ENCODE measurements at regions not wholly inside any gene's neighbourhood (a gene's known extent, or its start where the extent isn't known, plus 50 kb on each side); places are given as distances from the start of the nearest gene placed in this dataset.

GRCh38 chr7:11923376-11923930, 91.5 kb upstream of the THSD7A start:
- in situ Hi-C loops (cut with HindIII; ENCODE audit: extremely low pct_ligation_motif_present, low pct_unique_long_range_greater_than_20kb) (no loop called here), intact Hi-C loops (cut with micrococcal nuclease; ENCODE audit: unreplicated experiment) (no loop called here)
- 4% methylated on average over 1 of the region's 1 CpG for WGBS (ENCODE audit: low lambda C conversion rate)
- CTCF ChIA-PET (ENCODE audit: low intra/inter-chr PET ratio, low total read pairs) = no interaction called here
- no peaks in the 10 kb centered on the region for H3K36me3 ChIP-seq (replicated peaks in 1 of 2; ENCODE audit: control insufficient read depth in 1 of 2, insufficient read depth in 2 of 2, low read length in 2 of 2)
- H3K4me3 ChIP-seq (replicated peaks in 1 of 3; ENCODE audit: insufficient read depth in 1 of 3, low read depth in 2 of 3, low read length in 3 of 3) = no peak overlapping the region
- no TSS peak for BruUV-seq (replicated peaks)
- FAIRE-seq (no peak), ATAC-seq (no peak), DNase-seq (ENCODE audit: low spot score) (no peak)
- no peaks in the 10 kb centered on the region for H4K20me1 ChIP-seq (ENCODE audit: insufficient read depth, low read length)
- no peaks in the 10 kb centered on the region for H3K4me1 ChIP-seq (ENCODE audit: insufficient read depth, low read length)
- H3K4me2 ChIP-seq (ENCODE audit: low read depth, low read length) = no peak overlapping the region
- H3K9ac ChIP-seq (ENCODE audit: insufficient read depth, low read depth, low read length) = no peak overlapping the region
- H3K27ac ChIP-seq (ENCODE audit: extremely low read length, insufficient read depth, low read length) = no peak overlapping the region
- no peaks in the 10 kb centered on the region for H3K27me3 ChIP-seq (ENCODE audit: control insufficient read depth in 1 of 2, insufficient read depth in 2 of 2, low read length in 2 of 2)
- peaks cover 21% of the 10 kb centered on the region; the same call in 1 of the 2 replicates for H3K9me3 ChIP-seq (ENCODE audit: low read length)
- no peaks in the 10 kb centered on the region for H3K79me2 ChIP-seq (ENCODE audit: insufficient read depth, low read length)
- POLR2A ChIA-PET = no interaction called here
- TF ChIP-seq NR1H2 (CRISPR knock-in tag; IDR thresholded peaks at IDR 0.05; ENCODE audit: borderline replicate concordance, low read depth) = no peak
- no peak for TF ChIP-seq ZNF430 (CRISPR knock-in tag; IDR thresholded peaks at IDR 0.05)
- no peak for TF ChIP-seq ZNF749 (CRISPR knock-in tag; IDR thresholded peaks at IDR 0.05; ENCODE audit: borderline replicate concordance)
- no peak for TF ChIP-seq ZNF570 (CRISPR knock-in tag; IDR thresholded peaks at IDR 0.05; ENCODE audit: borderline replicate concordance)
- no peak for TF ChIP-seq ZFYVE20 (CRISPR knock-in tag; IDR thresholded peaks at IDR 0.05; ENCODE audit: borderline replicate concordance, low read depth)
- TF ChIP-seq MATR3 (CRISPR knock-in tag; IDR thresholded peaks at IDR 0.05) = no peak
- TF ChIP-seq, protein P1, sequence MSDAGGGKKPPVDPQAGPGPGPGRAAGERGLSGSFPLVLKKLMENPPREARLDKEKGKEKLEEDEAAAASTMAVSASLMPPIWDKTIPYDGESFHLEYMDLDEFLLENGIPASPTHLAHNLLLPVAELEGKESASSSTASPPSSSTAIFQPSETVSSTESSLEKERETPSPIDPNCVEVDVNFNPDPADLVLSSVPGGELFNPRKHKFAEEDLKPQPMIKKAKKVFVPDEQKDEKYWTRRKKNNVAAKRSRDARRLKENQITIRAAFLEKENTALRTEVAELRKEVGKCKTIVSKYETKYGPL (CRISPR knock-in tag; IDR thresholded peaks at IDR 0.05) = no peak
- TF ChIP-seq FOXK2 (IDR thresholded peaks at IDR 0.05) = no peak
- no peak for TF ChIP-seq RARA (CRISPR knock-in tag; IDR thresholded peaks at IDR 0.05)
- no peak overlapping the region for H2AFZ ChIP-seq (ENCODE audit: low read length)

- Histone ChIP-seq H3K36me3 (replicated peaks in 1 of 2; ENCODE audit: control insufficient read depth in 1 of 2, insufficient read depth in 2 of 2, low read length in 2 of 2) (no peaks in the 10 kb centered on the region), H2AFZ (ENCODE audit: low read length) (no peak overlapping the region), H3K4me1 (ENCODE audit: insufficient read depth, low read length) (no peaks in the 10 kb centered on the region), H3K4me2 (ENCODE audit: low read depth, low read length) (no peak overlapping the region), H3K4me3 (replicated peaks in 1 of 3; ENCODE audit: insufficient read depth in 1 of 3, low read depth in 2 of 3, low read length in 3 of 3) (no peak overlapping the region), H3K79me2 (ENCODE audit: insufficient read depth, low read length) (no peaks in the 10 kb centered on the region), H4K20me1 (ENCODE audit: insufficient read depth, low read length) (no peaks in the 10 kb centered on the region), H3K9ac (ENCODE audit: insufficient read depth, low read depth, low read length) (no peak overlapping the region), H3K27me3 (ENCODE audit: control insufficient read depth in 1 of 2, insufficient read depth in 2 of 2, low read length in 2 of 2) (no peaks in the 10 kb centered on the region), H3K9me3 (ENCODE audit: low read length) (peaks cover 23% of the 10 kb centered on the region), H3K27ac (ENCODE audit: extremely low read length, insufficient read depth, low read length) (no peak overlapping the region)
- TF ChIP-seq MYC (CRISPR knock-in tag; IDR thresholded peaks at IDR 0.05; ENCODE audit: borderline replicate concordance) = no peak
- ATAC-seq (no peak), FAIRE-seq (no peak), DNase-seq (ENCODE audit: low spot score) (no peak)
- POLR2A ChIA-PET = no interaction called here
- WGBS (ENCODE audit: low lambda C conversion rate) = 0% methylated on average over 3 of the region's 3 CpGs
- BruUV-seq (replicated peaks) = no TSS peak
- in situ Hi-C loops (cut with HindIII; ENCODE audit: extremely low pct_ligation_motif_present, low pct_unique_long_range_greater_than_20kb) (no loop called here), intact Hi-C loops (cut with micrococcal nuclease; ENCODE audit: unreplicated experiment) (no loop called here)
- CTCF ChIA-PET (ENCODE audit: low intra/inter-chr PET ratio, low total read pairs) = no interaction called here
Observed at GRCh38 chr7:11931307-11931706, 99.3 kb upstream of the THSD7A start.

Measured in HepG2 (cell line).